Activated CD4-positive, alpha-beta memory T cell treated with anti-CD3 and anti-CD28 coated beads, Interleukin-2, amount 10 ng/mL, durations not matched to agents 7 days and 5 days (primary cell): ENCODE measurements at regions not wholly inside any gene's neighbourhood (a gene's known extent, or its start where the extent isn't known, plus 50 kb on each side); places are given as distances from the start of the nearest gene placed in this dataset.
"Not testable (repeated sequence)": the region's sequence is repeated elsewhere in the genome, so short reads cannot be mapped to it uniquely, and the experiment has no call there.

Experiments used
- CTCF ChIA-PET: fragments of 350-600 bp; sonication (Branson Sonifier 250); formaldehyde crosslinking; loops from one replicate; lab custom pipeline; 2021; ENCODE audit warnings: antibody characterized with exemption, inconsistent platforms; lab: Charles Lee
- POLR2A ChIA-PET: fragments of 350-600 bp; sonication (Branson Sonifier 250); formaldehyde crosslinking; loops from one replicate; lab custom pipeline; 2021; ENCODE audit warnings: antibody characterized with exemption; lab: Charles Lee
- DNase-seq: peaks from one replicate; pipeline ENCODE4 v3.0.0-alpha.2; 2020
- H3K27ac Mint-ChIP-seq: one replicate; pipeline ENCODE4 v1.8.0; 2021; ENCODE audit warnings: mild to moderate bottlenecking, mixed read lengths
- H3K27me3 Mint-ChIP-seq: one replicate; pipeline ENCODE4 v1.8.0; 2021; ENCODE audit warnings: mixed read lengths
- H3K36me3 Mint-ChIP-seq: one replicate; pipeline ENCODE4 v1.8.0; 2021; ENCODE audit warnings: low read depth, mixed read lengths
- H3K4me1 Mint-ChIP-seq: one replicate; pipeline ENCODE4 v1.8.0; 2021; ENCODE audit warnings: mixed read lengths
- H3K4me3 Mint-ChIP-seq: one replicate; pipeline ENCODE4 v1.8.0; 2021; ENCODE audit warnings: mild to moderate bottlenecking, mixed read lengths
- H3K9me3 Mint-ChIP-seq: one replicate; pipeline ENCODE4 v1.8.0; 2021; ENCODE audit warnings: mixed read lengths

- POLR2A ChIA-PET: interaction anchor here (1.2 to 2.4 kb wide), 3 partner anchors 25 to 234 kb away, joined by 3 to 8 read pairs (median 4); partner anchors contain the start of gene BTG1
- DNase-seq: no peak
- CTCF ChIA-PET: interaction anchor here (1.3 kb wide), 1 partner anchor 20 kb away, joined by 4 read pairs; no protein-coding TSS in a partner anchor
- Mint-ChIP-seq H3K9me3 (peaks cover 4% of the 10 kb centered on the region), H3K36me3 (peaks cover 3% of the 10 kb centered on the region), H3K27ac (peak overlapping the region; percentile 75), H3K4me3 (no peak overlapping the region), H3K4me1 (peaks cover 26% of the 10 kb centered on the region), H3K27me3 (no peaks in the 10 kb centered on the region)
Measured at GRCh38 chr12:92378682-92379479, 233.2 kb upstream of the BTG1 start.

DNA sequence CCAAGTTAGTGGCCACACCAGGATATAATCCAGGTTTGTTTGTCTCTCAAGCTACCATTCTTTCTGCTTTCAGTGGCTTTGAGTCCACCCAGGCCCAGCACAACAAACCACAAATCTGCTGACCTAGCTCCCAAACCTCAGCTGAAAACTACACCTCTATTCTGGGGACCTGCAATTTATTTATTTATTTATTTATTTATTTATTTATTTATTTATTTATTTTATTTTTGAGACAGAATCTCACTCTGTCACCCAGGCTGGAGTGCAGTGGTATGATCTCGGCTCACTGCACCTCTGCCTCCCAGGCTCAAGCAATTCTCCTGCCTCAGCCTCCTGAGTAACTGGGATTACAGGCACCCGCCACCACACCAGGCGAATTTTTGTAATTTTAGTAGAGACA, 229.9 kb upstream of the BTG1 start:
- POLR2A ChIA-PET: interaction anchor here (1.3 kb wide), 1 partner anchor 13 kb away, joined by 3 read pairs; no protein-coding TSS in a partner anchor
- H3K36me3 Mint-ChIP-seq, DNase-seq, H3K27ac Mint-ChIP-seq, H3K4me3 Mint-ChIP-seq, H3K27me3 Mint-ChIP-seq, H3K9me3 Mint-ChIP-seq, CTCF ChIA-PET: not testable (repeated sequence)
- H3K4me1 Mint-ChIP-seq: peaks cover 24% of the 10 kb centered on the region

DNA sequence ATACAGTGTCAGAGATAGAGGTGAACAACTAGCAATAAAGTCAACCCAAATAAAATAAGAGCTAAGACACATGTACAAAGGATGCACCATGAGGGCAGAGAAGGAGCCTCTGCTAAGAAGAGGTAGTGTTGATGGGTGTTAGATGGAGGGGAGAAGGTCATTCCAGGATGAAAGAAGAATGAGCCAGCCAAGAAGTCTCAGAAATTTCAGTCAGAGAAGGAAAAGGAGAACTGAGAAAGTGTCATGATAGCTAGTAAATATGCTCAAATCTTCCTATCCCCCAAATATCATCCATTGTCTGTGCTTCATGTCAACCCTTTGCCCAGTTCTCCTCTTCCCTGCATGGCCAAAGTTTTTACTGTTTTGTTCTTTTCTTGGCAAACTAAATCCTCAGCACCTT, 225.2 kb upstream of the BTG1 start:
- H3K9me3 Mint-ChIP-seq: peaks cover 4% of the 10 kb centered on the region
- H3K27ac Mint-ChIP-seq: no peak overlapping the region
- no peak for DNase-seq
- H3K4me1 Mint-ChIP-seq: peaks cover 1% of the 10 kb centered on the region
- ChIA-PET POLR2A (no interaction called here), CTCF (no interaction called here)
- peaks cover 3% of the 10 kb centered on the region for H3K36me3 Mint-ChIP-seq
- no peaks in the 10 kb centered on the region for H3K27me3 Mint-ChIP-seq
- H3K4me3 Mint-ChIP-seq: no peak overlapping the region

DNA sequence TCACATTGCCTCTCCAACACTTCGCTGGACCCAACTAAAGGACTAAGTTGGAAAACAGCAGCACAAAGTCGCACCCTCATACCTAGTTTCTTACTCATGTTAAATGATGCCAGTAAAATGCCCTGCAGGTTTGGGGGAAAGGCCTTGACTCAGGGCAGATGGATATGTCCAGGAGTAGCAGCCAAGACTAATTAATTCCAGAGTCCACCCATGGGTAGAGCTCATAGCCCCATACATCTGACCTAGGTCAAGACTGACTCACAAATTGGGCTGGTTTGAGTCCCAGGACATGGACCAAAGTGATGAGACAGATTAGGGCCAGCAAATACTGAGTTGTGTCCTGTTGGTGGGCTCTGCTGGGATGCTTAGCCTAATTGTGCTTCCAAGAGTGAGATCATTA, 224.0 kb upstream of the BTG1 start:
- no peak overlapping the region for H3K4me3 Mint-ChIP-seq
- peaks cover 5% of the 10 kb centered on the region for H3K4me1 Mint-ChIP-seq
- CTCF ChIA-PET: no interaction called here
- no peaks in the 10 kb centered on the region for H3K27me3 Mint-ChIP-seq
- no peak for DNase-seq
- POLR2A ChIA-PET: no interaction called here
- H3K9me3 Mint-ChIP-seq: peaks cover 4% of the 10 kb centered on the region
- H3K36me3 Mint-ChIP-seq: peaks cover 3% of the 10 kb centered on the region
- no peak overlapping the region for H3K27ac Mint-ChIP-seq

- H3K4me1 Mint-ChIP-seq: peaks cover 7% of the 10 kb centered on the region
- no peak for DNase-seq
- H3K27ac Mint-ChIP-seq: no peak overlapping the region
- H3K9me3 Mint-ChIP-seq: peaks cover 2% of the 10 kb centered on the region
- ChIA-PET POLR2A (no interaction called here), CTCF (interaction anchor here (1.2 kb wide), 1 partner anchor 40 kb away, joined by 3 read pairs; no protein-coding TSS in a partner anchor)
- H3K27me3 Mint-ChIP-seq: no peaks in the 10 kb centered on the region
- peaks cover 3% of the 10 kb centered on the region for H3K36me3 Mint-ChIP-seq
- no peak overlapping the region for H3K4me3 Mint-ChIP-seq
Measured at GRCh38 chr12:92369056-92369455, 223.4 kb upstream of the BTG1 start.

DNA sequence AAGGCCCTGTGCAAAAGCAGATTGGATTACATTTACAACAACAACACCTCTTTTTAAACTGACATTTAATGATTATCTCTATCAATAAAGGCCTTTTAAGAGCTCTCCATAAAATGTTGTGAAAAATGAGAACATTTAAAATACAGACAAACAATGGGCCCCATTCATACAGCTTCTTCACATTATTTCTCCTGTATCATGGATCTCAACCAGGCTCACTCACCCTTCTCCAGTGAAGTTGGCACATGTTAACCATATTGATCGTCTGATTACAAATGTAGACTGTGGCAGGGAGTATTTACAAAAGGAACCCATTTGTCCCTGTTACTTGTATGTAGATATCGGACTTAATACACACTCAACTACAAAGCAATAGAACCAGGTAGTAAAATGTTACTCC, 220.2 kb upstream of the BTG1 start:
- DNase-seq: no peak
- POLR2A ChIA-PET: interaction anchor here (3.4 to 6.2 kb wide), 2 partner anchors 33 to 220 kb away, joined by 17 to 51 read pairs; partner anchors contain the start of gene BTG1
- CTCF ChIA-PET: no interaction called here

GRCh38 chr12:92365333-92365732, 219.7 kb upstream of the BTG1 start:
- peaks cover 20% of the 10 kb centered on the region for H3K9me3 Mint-ChIP-seq
- no peak for DNase-seq
- H3K27ac Mint-ChIP-seq: no peak overlapping the region
- H3K27me3 Mint-ChIP-seq: no peaks in the 10 kb centered on the region
- H3K4me1 Mint-ChIP-seq: peaks cover 38% of the 10 kb centered on the region
- POLR2A ChIA-PET: interaction anchor here (1.3 to 6.2 kb wide), 3 partner anchors 33 to 335 kb away, joined by 3 to 51 read pairs (median 17); partner anchors contain the start of gene BTG1
- no peak overlapping the region for H3K4me3 Mint-ChIP-seq
- peaks cover 22% of the 10 kb centered on the region for H3K36me3 Mint-ChIP-seq
- CTCF ChIA-PET: no interaction called here

More for the DNA sequence above, 220.2 kb upstream of the BTG1 start:
- peaks cover 32% of the 10 kb centered on the region for H3K4me1 Mint-ChIP-seq
- peaks cover 17% of the 10 kb centered on the region for H3K36me3 Mint-ChIP-seq
- H3K9me3 Mint-ChIP-seq: peaks cover 15% of the 10 kb centered on the region
- no peak overlapping the region for H3K4me3 Mint-ChIP-seq
- no peak overlapping the region for H3K27ac Mint-ChIP-seq
- H3K27me3 Mint-ChIP-seq: no peaks in the 10 kb centered on the region

DNA sequence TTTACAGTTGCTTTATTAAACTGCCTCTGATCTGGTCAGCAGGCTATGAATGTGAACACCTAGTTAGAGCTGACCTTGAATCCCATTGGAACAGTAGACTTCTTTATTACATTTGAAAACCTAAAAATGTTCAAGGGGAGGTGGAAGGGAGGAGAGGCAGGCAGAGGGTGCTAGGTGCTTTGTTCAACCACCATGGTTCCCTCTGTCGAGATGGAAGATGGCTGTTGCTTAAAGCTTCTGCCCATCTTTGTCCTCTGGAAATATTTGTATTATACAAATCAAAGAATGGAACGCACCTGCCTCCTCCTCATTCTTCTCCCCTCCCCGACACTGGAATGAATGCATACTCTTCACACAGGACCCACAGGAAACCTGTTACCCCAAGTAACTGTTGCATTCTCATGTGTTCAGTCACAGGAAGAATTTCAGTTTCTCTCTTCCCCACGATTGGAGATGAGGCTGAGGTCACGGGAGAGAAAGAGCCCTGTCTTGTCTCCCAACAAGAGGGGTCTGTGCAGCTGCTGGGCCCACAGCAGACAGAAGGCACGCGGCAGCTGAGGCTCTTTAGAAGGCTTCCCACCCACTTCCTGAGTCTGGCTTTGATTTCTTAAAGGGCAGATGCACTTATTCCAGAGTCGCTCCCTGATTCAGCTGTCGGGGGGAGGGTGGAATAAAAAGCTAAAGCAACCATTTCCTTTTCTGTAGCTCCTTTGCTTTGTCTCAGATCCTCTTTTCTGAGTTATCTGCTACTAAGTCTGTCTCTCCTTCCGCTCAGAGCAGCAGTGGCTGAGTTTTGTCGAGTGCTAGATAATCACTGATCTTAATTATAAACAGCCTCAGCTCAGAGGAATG, 217.9 kb upstream of the BTG1 start:
- peaks cover 47% of the 10 kb centered on the region for H3K4me1 Mint-ChIP-seq

DNA sequence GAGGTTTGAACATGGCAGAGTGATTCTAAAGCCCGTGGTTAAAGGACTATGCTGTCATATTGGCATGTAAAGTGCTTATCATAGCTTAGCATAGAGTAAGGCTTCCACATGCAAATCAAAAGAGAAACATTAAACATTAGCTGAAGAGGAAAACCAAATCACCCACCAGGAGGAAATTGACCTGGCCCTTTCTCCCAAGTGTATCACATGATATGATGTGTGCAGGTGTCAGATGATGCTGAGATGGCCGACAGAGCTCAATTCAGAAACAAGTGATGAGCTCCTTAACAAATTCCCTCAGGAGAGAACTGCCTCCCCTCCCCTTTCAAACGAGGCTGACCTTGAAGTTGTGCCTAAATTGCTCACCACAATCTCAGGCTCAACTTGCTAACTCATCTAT, 217.1 kb upstream of the BTG1 start:
- CTCF ChIA-PET: interaction anchor here (1.2 to 2.4 kb wide), 4 partner anchors 46 to 218 kb away, joined by 3 to 13 read pairs (median 6); partner anchors contain the start of gene BTG1
- Mint-ChIP-seq H3K36me3 (peaks cover 40% of the 10 kb centered on the region), H3K27ac (peak overlapping the region; percentile 70), H3K4me3 (peak overlapping the region; percentile 51), H3K9me3 (peaks cover 38% of the 10 kb centered on the region), H3K4me1 (peaks cover 47% of the 10 kb centered on the region), H3K27me3 (no peaks in the 10 kb centered on the region)
- DNase-seq: no peak
- POLR2A ChIA-PET: interaction anchor here (0.9 to 6.2 kb wide), 7 partner anchors 12 to 486 kb away, joined by 3 to 51 read pairs (median 5); partner anchors contain the start of gene BTG1

More for the DNA sequence above, 217.9 kb upstream of the BTG1 start:
- Mint-ChIP-seq H3K9me3 (peaks cover 35% of the 10 kb centered on the region), H3K27me3 (no peaks in the 10 kb centered on the region), H3K4me3 (peak overlapping the region; percentile 51), H3K27ac (peak overlapping the region; percentile 70), H3K36me3 (peaks cover 37% of the 10 kb centered on the region)
- peak; percentile 40 for DNase-seq
- ChIA-PET CTCF (interaction anchor here (1.2 to 2.4 kb wide), 5 partner anchors 45 to 219 kb away, joined by 3 to 13 read pairs (median 5); partner anchors contain the start of gene BTG1), POLR2A (interaction anchor here (0.6 to 6.2 kb wide), 10 partner anchors 12 to 634 kb away, joined by 3 to 51 read pairs (median 3); partner anchors contain the start of gene BTG1)

- Mint-ChIP-seq H3K9me3 (peaks cover 45% of the 10 kb centered on the region), H3K27ac (peak overlapping the region; percentile 70), H3K4me3 (peak overlapping the region; percentile 30), H3K27me3 (no peaks in the 10 kb centered on the region), H3K36me3 (peaks cover 46% of the 10 kb centered on the region), H3K4me1 (peaks cover 48% of the 10 kb centered on the region)
- POLR2A ChIA-PET: interaction anchor here (1.8 to 6.2 kb wide), 3 partner anchors 43 to 225 kb away, joined by 5 to 51 read pairs (median 20); partner anchors contain the start of gene BTG1
- CTCF ChIA-PET: interaction anchor here (1.9 to 2.4 kb wide), 2 partner anchors 47 to 217 kb away, joined by 6 to 13 read pairs; partner anchors contain the start of gene BTG1
- no peak for DNase-seq
Measured at GRCh38 chr12:92362126-92362525, 216.5 kb upstream of the BTG1 start.

DNA sequence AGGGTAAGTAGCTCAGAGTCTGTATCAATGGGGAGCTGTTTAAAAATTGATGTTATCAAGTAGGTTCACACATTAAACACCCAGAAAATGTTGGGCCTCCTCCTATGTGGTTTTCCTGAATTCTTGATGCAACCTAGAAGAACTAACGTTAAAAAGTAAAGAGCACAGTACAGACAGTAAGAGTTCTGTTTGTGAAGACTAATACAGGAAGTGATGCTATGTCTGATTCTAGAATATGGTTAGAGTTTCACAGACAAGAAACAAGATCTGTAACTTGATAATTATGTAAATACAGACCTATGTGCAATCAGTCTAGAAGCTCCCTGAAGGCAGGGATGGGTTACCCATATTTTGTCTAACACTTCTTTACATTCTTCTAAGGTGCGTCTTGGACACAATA, 214.9 kb upstream of the BTG1 start:
- Mint-ChIP-seq H3K36me3 (peaks cover 45% of the 10 kb centered on the region), H3K4me1 (peaks cover 57% of the 10 kb centered on the region), H3K27me3 (no peaks in the 10 kb centered on the region), H3K4me3 (no peak overlapping the region), H3K27ac (peak overlapping the region; percentile 54), H3K9me3 (peaks cover 48% of the 10 kb centered on the region)
- no peak for DNase-seq
- ChIA-PET CTCF (interaction anchor here (0.9 kb wide), 1 partner anchor 215 kb away, joined by 4 read pairs; the partner anchor contains the start of gene BTG1), POLR2A (interaction anchor here (0.8 to 6.2 kb wide), 3 partner anchors 38 to 215 kb away, joined by 3 to 51 read pairs (median 4); partner anchors contain the start of gene BTG1)
